ENCODE measurements at regions not wholly inside any gene's neighbourhood (a gene's known extent, or its start where the extent isn't known, plus 50 kb on each side); places are given as distances from the start of the nearest gene placed in this dataset.

- intact Hi-C loops (cut with micrococcal nuclease) = no loop called here
- ChIA-PET POLR2A (no interaction called here), RAD21 (ENCODE audit: low non-redundant PET in 1 of 2, low total read pairs in 2 of 2, uncharacterized antibody in 2 of 2, unreplicated experiment in 2 of 2) (no interaction called here), CTCF (no interaction called here)
- Histone ChIP-seq H3K36me3 (ENCODE audit: control insufficient read depth in 1 of 2, insufficient read depth in 2 of 2, low read length in 2 of 2) (no peaks in the 10 kb centered on the region), H2AFZ (ENCODE audit: low read depth, low read length, poor library complexity, severe bottlenecking) (no peak overlapping the region), H3K9ac (ENCODE audit: low read length) (no peak overlapping the region), H3K9me3 (ENCODE audit: control insufficient read depth in 1 of 2, insufficient read depth in 1 of 2, low read depth in 1 of 2, low read length in 2 of 2) (peaks cover 1 to 31% of the 10 kb centered on the region in 2 experiments; a peak in 2 of 4 replicates), H3K9me2 (ENCODE audit: insufficient read depth) (no peaks in the 10 kb centered on the region), H3K4me1 (ENCODE audit: control insufficient read depth in 1 of 2, insufficient read depth in 2 of 2, low read length in 2 of 2) (no peaks in the 10 kb centered on the region), H3K4me2 (ENCODE audit: low read length) (no peak overlapping the region), H4K20me1 (ENCODE audit: insufficient read depth) (no peaks in the 10 kb centered on the region), H3K27ac (ENCODE audit: low read depth, low read length) (no peak overlapping the region), H3K79me2 (ENCODE audit: insufficient read depth, low read length) (no peaks in the 10 kb centered on the region), H3K4me3 (replicated peaks in 1 of 2; ENCODE audit: low read depth in 1 of 2, low read length in 2 of 2) (no peak overlapping the region), H3K27me3 (ENCODE audit: insufficient read depth, low read length) (no peaks in the 10 kb centered on the region)
- BruUV-seq (replicated peaks) = no TSS peak
- no peak for TF ChIP-seq ELF1 (IDR thresholded peaks at IDR 0.05; ENCODE audit: borderline replicate concordance, low read depth)
- TF ChIP-seq JUND (IDR thresholded peaks at IDR 0.05) = no peak
- TF ChIP-seq SP1 (IDR thresholded peaks at IDR 0.05; ENCODE audit: low read depth) = no peak
- no peak for TF ChIP-seq TCF7L2 (IDR thresholded peaks at IDR 0.05; ENCODE audit: borderline replicate concordance, extremely low read depth, insufficient read depth, insufficient read length)
- no peak for TF ChIP-seq POLR2AphosphoS5 (IDR thresholded peaks at IDR 0.05; ENCODE audit: low read depth, low read length)
- no peak for TF ChIP-seq REST (IDR thresholded peaks at IDR 0.05; ENCODE audit: low read depth)
- no peak for TF ChIP-seq ATF3 (IDR thresholded peaks at IDR 0.05)
- TF ChIP-seq FOSL1 (IDR thresholded peaks at IDR 0.05; ENCODE audit: low read depth) = no peak
- no peak for TF ChIP-seq YY1 (IDR thresholded peaks at IDR 0.05; ENCODE audit: extremely low read depth, insufficient replicate concordance, low read depth, low read length)
- TF ChIP-seq SRF (IDR thresholded peaks at IDR 0.05; ENCODE audit: low read depth) = no peak
- no peak for TF ChIP-seq POLR2A (IDR thresholded peaks at IDR 0.05; ENCODE audit: borderline replicate concordance, extremely low read depth, insufficient read depth, insufficient read length)
- TF ChIP-seq RAD21 (IDR thresholded peaks at IDR 0.05; ENCODE audit: low read depth) = no peak
- TF ChIP-seq ZBTB33 (IDR thresholded peaks at IDR 0.05; ENCODE audit: extremely low read depth, insufficient replicate concordance, low read length) = no peak
- TF ChIP-seq ZFX (IDR thresholded peaks at IDR 0.05) = no peak
- no peak for TF ChIP-seq MAX (IDR thresholded peaks at IDR 0.05)
- TF ChIP-seq CBX3 (IDR thresholded peaks at IDR 0.05; ENCODE audit: low read depth) = no peak
- no peak for TF ChIP-seq SIN3A (IDR thresholded peaks at IDR 0.05; ENCODE audit: low read depth)
- no peak for TF ChIP-seq CEBPB (IDR thresholded peaks at IDR 0.05; ENCODE audit: low read depth)
- ATAC-seq (no peak), DNase-seq (ENCODE audit: low read depth, low spot score) (no peak)
Measured at GRCh38 chr5:2903451-2904395, 152.2 kb upstream of the IRX2 start.
